Esophagus squamous epithelium (tissue), 4 donors: ENCODE measurements at regions not wholly inside any gene's neighbourhood (a gene's known extent, or its start where the extent isn't known, plus 50 kb on each side); places are given as distances from the start of the nearest gene placed in this dataset.

ENCODE experiments used
- CTCF ChIP-seq, 6 experiments: fragments of 450-650 bp in 4 of 6; fragments of 200-600 bp in 2 of 6; sonication (generic) in 2 of 6; IDR thresholded peaks; one replicate each; pipeline ENCODE4 v1.5.1; 2016 to 2019; ENCODE audit warnings: antibody characterized with exemption in 6 of 6, mild to moderate bottlenecking in 4 of 6, moderate library complexity in 4 of 6
- POLR2A ChIP-seq, 4 donors: fragments of 450-650 bp; IDR thresholded peaks; one replicate each; pipeline ENCODE4 v1.6.1; 2017; ENCODE audit warnings: antibody characterized with exemption in 4 of 4, mild to moderate bottlenecking in 4 of 4, moderate library complexity in 3 of 4

GRCh38 chr11:21723678-21724077 is 469.2 kb upstream of the ANO5 start:
- TF ChIP-seq CTCF (IDR thresholded peaks at IDR 0.05), result no peak
- TF ChIP-seq POLR2A (IDR thresholded peaks at IDR 0.05), result no peak
